ENCODE measurements at regions not wholly inside any gene's neighbourhood (a gene's known extent, or its start where the extent isn't known, plus 50 kb on each side); places are given as distances from the start of the nearest gene placed in this dataset.
"Not testable (repeated sequence)": the region's sequence is repeated elsewhere in the genome, so short reads cannot be mapped to it uniquely, and the experiment has no call there.

DNA sequence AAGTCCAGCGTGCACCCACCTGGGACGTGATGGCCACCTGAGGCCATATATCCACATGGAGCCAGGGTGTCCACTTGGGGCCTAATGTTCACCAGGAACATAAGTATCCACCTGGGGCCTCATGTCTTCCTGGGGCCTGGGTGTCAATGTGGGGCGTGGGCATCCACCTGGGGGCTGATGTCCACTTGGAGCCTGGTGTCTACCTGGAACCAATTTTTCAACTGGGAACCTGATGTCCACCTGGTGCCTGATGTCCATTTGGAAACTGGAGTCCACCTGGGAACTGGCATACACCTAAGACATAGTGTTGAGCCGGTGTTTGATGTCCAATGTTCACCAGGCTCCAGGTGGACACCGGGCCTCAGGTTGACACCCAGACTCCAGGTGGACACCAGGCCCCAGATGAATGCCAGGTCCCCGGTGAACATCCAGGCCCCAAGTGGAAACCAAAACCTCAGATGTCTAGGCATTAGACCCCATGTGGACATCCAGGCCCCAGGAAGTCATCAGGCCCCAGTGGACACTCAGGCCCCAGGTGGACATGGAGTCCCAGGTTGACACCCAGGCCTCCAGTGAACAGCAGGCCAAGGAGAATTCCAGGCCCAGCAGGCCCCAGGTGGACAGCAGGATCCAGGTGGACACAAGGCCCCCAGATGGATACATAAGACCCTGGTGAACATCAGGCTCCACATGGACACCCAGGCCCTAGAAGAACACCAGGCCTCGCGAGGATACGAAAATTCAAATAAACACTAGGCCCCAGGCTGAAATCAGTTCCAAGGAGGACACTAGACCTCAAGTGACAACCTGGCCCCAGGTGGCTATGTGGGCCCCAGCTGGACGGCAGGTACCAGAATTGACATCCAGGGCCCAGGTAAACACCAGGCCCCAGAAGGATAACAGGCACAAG is 56.0 kb upstream of the SEPTIN5 start:
- Mint-ChIP-seq H3K27ac (no peak overlapping the region), H3K27me3 (no peaks in the 10 kb centered on the region), H3K4me1 (no peaks in the 10 kb centered on the region), H3K36me3 (no peaks in the 10 kb centered on the region), H3K9me3 (no peaks in the 10 kb centered on the region), H3K4me3 (no peak overlapping the region)

DNA sequence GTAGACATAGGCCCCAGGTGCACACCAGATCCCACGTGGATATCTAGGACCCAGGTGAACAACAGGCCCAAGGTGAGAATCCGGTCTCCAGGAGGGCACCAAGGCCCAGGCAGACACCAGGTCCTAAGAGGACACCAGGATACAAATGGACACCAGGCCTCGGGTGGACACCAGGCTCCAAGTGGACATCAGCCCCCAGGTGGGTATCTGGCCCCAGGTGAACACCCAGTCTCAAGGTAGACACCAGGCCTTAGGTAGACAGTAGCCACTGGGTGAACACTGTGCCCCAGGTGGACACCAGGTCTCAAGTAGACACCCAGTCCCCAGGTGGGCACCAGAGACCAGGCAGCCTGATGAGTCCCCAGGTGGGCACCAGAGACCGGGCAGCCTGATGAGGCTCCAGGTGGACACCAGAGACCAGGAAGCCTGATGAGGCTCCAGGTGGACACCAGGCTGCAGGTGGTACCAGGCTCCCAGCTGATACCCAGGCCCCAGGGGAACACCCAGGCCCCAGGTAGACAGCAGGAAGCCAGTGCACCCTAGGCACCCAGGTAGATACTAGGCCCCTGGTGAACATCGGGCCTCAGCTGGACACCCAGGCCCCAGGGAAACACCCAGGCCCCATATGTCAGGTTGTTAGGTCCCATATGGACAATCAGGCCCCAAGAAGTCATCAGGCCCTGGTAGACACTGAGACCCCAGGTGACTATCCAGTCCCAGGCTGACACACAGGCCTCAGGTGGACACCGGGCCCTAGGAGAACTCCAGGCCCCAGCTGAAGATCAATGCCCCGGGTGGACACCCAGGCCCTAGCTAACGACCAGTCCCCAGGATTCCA is 55.1 kb upstream of the SEPTIN5 start:
- Mint-ChIP-seq H3K27me3 (no peaks in the 10 kb centered on the region), H3K4me1 (no peaks in the 10 kb centered on the region), H3K4me3 (no peak overlapping the region), H3K9me3 (no peaks in the 10 kb centered on the region), H3K36me3 (no peaks in the 10 kb centered on the region), H3K27ac (no peak overlapping the region)

DNA sequence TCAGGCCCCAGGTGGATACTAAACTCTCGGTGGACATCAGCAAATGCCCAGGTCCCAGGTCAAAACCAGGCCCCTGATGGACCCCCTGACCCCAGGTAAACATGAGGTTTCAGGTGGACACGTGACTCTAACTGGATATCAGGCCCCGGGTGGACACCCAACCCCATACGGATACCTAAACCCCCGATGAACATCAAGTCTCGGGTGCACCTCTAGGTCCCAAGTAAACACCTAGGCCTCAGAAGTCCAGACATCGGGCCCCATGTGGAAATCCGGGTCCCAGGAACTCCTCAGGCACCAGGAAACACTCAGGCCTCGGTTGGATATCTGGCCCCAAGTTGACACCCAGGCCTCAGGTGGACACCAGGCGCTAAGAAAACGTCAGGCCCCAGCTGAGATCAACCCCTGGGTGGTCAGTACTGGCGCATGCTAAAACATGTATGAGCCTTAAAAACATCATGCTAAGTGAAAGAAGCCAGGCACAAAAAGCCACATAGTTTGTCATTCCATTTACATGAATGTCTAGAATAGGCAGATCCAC is 54.4 kb upstream of the SEPTIN5 start:
- Mint-ChIP-seq H3K36me3 (no peaks in the 10 kb centered on the region), H3K4me1 (no peaks in the 10 kb centered on the region), H3K27me3 (no peaks in the 10 kb centered on the region), H3K4me3 (no peak overlapping the region), H3K9me3 (no peaks in the 10 kb centered on the region), H3K27ac (no peak overlapping the region)

DNA sequence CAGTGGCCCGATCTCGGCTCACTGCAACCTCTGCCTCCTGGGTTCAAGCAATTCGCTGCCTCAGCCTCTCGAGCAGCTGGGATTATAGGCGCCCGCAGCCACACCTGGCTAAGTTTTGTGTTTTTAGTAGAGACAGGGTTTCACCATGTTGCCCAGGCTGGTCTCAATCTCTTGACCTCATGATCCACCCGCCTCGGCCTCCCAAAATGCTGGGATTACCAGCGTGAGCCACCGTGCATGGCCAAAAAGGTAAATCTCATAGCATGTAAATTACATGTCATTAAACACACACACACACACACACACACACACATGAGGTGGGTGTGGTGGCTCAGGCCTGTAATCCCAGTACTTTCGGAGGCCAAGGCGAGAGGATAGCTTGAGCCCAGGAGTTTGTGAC is 53.7 kb upstream of the SEPTIN5 start:
- not testable (repeated sequence) for H3K4me1 Mint-ChIP-seq, H3K27ac Mint-ChIP-seq, H3K9me3 Mint-ChIP-seq, H3K36me3 Mint-ChIP-seq, H3K4me3 Mint-ChIP-seq, H3K27me3 Mint-ChIP-seq

DNA sequence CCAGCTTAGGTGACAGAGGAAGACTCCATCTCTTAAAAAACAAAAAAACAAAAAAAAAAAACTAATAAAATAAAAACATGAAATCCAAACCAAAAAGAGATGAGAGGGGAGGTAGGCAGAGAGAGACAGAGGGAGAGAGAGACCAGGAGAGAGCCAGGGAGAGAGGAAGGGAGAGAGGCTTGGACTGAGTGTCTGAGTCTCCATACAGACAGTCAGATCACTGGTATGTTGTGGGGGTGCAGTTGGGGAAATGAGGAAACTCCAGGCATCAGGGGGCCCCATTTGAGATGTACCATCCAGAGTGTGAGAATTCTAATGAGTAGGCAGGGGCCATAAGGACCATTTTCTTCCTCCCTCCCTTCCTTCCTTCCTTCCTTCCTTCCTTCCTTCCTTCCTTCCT is 53.1 kb upstream of the SEPTIN5 start:
- H3K27ac Mint-ChIP-seq, result no peak overlapping the region
- H3K4me1 Mint-ChIP-seq, result no peaks in the 10 kb centered on the region
- no peaks in the 10 kb centered on the region for H3K27me3 Mint-ChIP-seq
- no peaks in the 10 kb centered on the region for H3K36me3 Mint-ChIP-seq
- no peak overlapping the region for H3K4me3 Mint-ChIP-seq
- no peaks in the 10 kb centered on the region for H3K9me3 Mint-ChIP-seq

DNA sequence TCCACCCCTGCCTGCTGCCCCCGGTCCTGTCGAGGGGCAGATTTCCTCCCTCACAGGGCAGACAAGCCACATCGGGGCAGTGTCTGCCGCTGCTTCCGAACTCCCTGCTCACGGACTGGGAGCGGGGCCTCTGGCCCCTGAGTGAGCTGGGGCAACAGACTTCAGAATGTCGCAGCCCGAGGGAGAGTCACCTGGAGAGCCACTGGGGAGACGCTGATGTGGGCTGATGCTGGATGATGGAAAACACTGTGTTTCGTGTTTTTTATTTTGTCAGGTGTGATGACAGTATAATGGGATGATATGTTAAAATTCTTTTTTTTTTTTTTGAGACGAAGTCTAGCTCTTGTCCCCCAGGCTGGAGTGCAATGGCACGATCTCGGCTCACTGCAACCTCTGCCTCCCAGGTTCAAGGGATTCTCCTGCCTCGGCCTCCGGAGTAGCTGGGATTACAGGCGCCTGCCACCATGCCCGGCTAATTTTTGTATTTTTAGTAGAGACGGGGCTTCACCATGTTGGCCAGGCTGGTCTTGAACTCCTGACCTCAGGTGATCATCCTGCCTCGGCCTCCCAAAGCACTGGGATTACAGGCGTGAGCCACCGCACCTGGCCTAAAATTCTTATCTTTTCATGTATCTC is 52.1 kb upstream of the SEPTIN5 start:
- not testable (repeated sequence) for H3K4me3 Mint-ChIP-seq, H3K4me1 Mint-ChIP-seq, H3K9me3 Mint-ChIP-seq, H3K36me3 Mint-ChIP-seq, H3K27ac Mint-ChIP-seq, H3K27me3 Mint-ChIP-seq

DNA sequence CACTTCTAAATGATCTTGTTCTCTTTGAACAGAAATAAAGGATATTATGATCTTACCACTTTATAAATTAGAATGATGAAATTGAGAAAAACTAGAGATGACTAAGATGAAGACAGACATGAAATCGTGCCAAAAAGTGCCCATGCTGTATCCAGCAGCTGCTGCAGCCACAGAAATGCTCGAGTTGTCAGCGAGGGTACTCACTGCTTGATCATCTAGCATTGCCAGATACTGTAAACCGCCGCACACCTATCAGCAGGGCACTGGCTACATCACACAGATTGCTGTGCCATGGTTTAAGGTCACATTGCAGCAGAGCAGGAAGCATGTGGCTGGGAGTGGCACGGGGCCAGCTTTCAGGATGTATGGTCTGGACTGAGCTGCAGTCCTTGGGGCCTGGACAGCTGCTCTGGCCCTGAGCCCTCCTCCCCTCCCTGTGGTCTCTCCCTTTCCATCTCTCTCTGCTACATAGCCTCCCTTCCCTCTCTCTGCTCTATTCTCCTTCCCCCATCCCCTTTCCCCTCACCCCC is 51.0 kb upstream of the SEPTIN5 start:
- Mint-ChIP-seq H3K4me3 (no peak overlapping the region), H3K27me3 (no peaks in the 10 kb centered on the region), H3K9me3 (no peaks in the 10 kb centered on the region), H3K27ac (no peak overlapping the region), H3K4me1 (no peaks in the 10 kb centered on the region), H3K36me3 (no peaks in the 10 kb centered on the region)

DNA sequence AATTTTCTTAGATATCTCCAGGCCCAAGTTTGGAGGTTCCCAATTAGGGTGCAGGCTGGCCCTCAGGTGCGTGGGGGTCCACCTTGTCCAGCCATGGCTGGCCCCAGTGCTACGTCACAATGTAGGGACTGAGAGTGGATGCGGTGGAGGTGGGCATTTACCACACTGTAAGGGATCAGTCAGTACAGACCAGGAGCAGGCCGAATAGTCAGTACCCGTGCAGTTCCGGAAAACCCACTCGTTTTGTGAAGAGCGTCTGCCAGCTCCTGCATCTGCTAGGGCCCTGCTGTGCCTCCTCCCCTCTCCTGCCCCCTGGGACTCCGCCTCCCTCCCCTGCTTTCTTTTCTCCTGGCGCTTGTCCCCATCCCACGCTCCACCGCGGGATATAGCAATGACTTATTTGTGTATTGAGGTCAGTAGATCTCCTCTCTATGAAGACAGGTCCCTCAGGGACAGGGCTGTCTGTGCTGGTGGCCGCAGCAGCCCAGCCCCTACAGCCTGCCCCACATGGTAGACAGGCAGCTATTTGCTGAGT is 50.4 kb upstream of the SEPTIN5 start:
- Mint-ChIP-seq H3K9me3 (no peaks in the 10 kb centered on the region), H3K36me3 (no peaks in the 10 kb centered on the region), H3K27me3 (no peaks in the 10 kb centered on the region), H3K4me1 (no peaks in the 10 kb centered on the region), H3K27ac (no peak overlapping the region), H3K4me3 (no peak overlapping the region)

DNA sequence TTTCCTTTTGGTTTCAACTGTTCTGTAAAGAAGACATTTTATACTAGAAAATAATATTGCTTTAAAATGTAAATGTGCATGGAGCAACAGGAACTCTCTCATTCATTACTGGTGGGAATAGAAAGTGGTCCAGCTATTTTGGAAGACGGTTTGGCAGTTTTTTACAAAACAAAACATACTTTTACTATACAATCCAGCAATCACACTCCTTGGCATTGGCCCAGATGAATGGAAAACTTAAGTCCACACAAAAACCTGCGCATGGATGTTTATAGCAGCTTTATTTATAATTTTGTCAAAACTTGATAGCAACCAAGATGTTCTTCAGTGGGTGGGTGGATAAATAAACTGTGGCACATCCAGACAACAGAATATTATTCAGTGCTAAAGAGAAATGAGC is 49.9 kb upstream of the SEPTIN5 start:
- Mint-ChIP-seq H3K4me1 (no peaks in the 10 kb centered on the region), H3K4me3 (no peak overlapping the region), H3K36me3 (no peaks in the 10 kb centered on the region), H3K9me3 (no peaks in the 10 kb centered on the region), H3K27ac (no peak overlapping the region), H3K27me3 (no peaks in the 10 kb centered on the region)
